Ishikawa (cell line): ENCODE measurements at regions not wholly inside any gene's neighbourhood (a gene's known extent, or its start where the extent isn't known, plus 50 kb on each side); places are given as distances from the start of the nearest gene placed in this dataset.

Source experiments
- CEBPB ChIP-seq: IDR thresholded peaks from 2 replicates; pipeline ENCODE4 v1.6.1; 2012
- EGR1 ChIP-seq: IDR thresholded peaks from 2 replicates; pipeline ENCODE4 v1.6.1; 2012
- EP300 ChIP-seq: IDR thresholded peaks from 2 replicates; pipeline ENCODE4 v1.6.1; 2012; ENCODE audit warnings: borderline replicate concordance
- FOXM1 ChIP-seq: IDR thresholded peaks from 2 replicates; pipeline ENCODE4 v1.6.1; 2012; ENCODE audit warnings: low read depth, borderline replicate concordance
- NFIC ChIP-seq: IDR thresholded peaks from 2 replicates; pipeline ENCODE4 v1.6.1; 2012
- RAD21 ChIP-seq: IDR thresholded peaks from 2 replicates; pipeline ENCODE4 v1.6.1; 2012; ENCODE audit warnings: low read depth
- TAF1 ChIP-seq: IDR thresholded peaks from 2 replicates; pipeline ENCODE4 v1.6.1; 2012; ENCODE audit warnings: low read depth, mild to moderate bottlenecking
- TCF12 ChIP-seq: IDR thresholded peaks from 2 replicates; pipeline ENCODE4 v1.6.1; 2012; ENCODE audit warnings: low read depth
- YY1 ChIP-seq: IDR thresholded peaks from 2 replicates; pipeline ENCODE4 v1.6.1; 2012; ENCODE audit warnings: low read depth
- TF ChIP-seq, protein P1 (sequence below): IDR thresholded peaks from 2 replicates; pipeline ENCODE4 v1.6.1; 2012; ENCODE audit warnings: low read depth, mild to moderate bottlenecking
- TF ChIP-seq, protein P2 (sequence below): IDR thresholded peaks from 2 replicates; pipeline ENCODE4 v1.6.1; 2012

GRCh38 chr13:24004971-24005370 lies 107.7 kb upstream of the C1QTNF9B start:
- no peak for TF ChIP-seq CEBPB
- TF ChIP-seq TAF1 = no peak
- TF ChIP-seq FOXM1 = no peak
- no peak for TF ChIP-seq EP300
- TF ChIP-seq EGR1 = no peak
- TF ChIP-seq RAD21 = no peak
- TF ChIP-seq, protein P1, sequence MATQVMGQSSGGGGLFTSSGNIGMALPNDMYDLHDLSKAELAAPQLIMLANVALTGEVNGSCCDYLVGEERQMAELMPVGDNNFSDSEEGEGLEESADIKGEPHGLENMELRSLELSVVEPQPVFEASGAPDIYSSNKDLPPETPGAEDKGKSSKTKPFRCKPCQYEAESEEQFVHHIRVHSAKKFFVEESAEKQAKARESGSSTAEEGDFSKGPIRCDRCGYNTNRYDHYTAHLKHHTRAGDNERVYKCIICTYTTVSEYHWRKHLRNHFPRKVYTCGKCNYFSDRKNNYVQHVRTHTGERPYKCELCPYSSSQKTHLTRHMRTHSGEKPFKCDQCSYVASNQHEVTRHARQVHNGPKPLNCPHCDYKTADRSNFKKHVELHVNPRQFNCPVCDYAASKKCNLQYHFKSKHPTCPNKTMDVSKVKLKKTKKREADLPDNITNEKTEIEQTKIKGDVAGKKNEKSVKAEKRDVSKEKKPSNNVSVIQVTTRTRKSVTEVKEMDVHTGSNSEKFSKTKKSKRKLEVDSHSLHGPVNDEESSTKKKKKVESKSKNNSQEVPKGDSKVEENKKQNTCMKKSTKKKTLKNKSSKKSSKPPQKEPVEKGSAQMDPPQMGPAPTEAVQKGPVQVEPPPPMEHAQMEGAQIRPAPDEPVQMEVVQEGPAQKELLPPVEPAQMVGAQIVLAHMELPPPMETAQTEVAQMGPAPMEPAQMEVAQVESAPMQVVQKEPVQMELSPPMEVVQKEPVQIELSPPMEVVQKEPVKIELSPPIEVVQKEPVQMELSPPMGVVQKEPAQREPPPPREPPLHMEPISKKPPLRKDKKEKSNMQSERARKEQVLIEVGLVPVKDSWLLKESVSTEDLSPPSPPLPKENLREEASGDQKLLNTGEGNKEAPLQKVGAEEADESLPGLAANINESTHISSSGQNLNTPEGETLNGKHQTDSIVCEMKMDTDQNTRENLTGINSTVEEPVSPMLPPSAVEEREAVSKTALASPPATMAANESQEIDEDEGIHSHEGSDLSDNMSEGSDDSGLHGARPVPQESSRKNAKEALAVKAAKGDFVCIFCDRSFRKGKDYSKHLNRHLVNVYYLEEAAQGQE = no peak
- no peak for TF ChIP-seq TCF12
- TF ChIP-seq YY1 = no peak
- no peak for TF ChIP-seq NFIC
- TF ChIP-seq, protein P2, sequence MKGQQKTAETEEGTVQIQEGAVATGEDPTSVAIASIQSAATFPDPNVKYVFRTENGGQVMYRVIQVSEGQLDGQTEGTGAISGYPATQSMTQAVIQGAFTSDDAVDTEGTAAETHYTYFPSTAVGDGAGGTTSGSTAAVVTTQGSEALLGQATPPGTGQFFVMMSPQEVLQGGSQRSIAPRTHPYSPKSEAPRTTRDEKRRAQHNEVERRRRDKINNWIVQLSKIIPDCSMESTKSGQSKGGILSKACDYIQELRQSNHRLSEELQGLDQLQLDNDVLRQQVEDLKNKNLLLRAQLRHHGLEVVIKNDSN = no peak
